ENCODE measurements at regions not wholly inside any gene's neighbourhood (a gene's known extent, or its start where the extent isn't known, plus 50 kb on each side); places are given as distances from the start of the nearest gene placed in this dataset.

DNA sequence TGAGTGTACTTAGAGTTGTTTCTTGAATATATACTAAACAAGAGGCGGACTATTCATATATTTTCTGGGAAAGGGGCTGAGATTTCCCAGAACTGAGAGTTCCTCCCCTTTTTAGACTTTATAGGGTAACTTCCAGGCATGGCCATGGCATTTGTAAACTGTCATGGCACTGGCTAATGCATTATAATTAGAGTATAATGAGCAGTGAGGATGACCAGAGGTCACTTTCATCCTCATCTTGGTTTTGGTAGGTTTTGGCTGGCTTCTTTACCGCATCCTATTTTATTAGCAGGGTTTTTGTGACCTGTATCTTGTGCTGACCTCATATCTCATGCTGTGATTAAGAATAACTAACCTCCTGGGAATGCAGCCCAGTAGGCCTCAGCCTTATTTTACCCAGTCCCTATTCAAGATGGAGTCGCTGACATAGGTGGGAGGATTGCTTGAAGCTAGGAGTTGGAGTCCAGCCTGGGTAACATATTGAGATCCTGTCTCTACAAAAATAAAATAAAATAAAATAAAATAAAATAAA lies 91.4 kb downstream of the MOBP start:
- TF ChIP-seq NFIC (IDR thresholded peaks at IDR 0.05), result no peak
- TF ChIP-seq CEBPB (IDR thresholded peaks at IDR 0.05), result no peak
- TF ChIP-seq, protein P1, sequence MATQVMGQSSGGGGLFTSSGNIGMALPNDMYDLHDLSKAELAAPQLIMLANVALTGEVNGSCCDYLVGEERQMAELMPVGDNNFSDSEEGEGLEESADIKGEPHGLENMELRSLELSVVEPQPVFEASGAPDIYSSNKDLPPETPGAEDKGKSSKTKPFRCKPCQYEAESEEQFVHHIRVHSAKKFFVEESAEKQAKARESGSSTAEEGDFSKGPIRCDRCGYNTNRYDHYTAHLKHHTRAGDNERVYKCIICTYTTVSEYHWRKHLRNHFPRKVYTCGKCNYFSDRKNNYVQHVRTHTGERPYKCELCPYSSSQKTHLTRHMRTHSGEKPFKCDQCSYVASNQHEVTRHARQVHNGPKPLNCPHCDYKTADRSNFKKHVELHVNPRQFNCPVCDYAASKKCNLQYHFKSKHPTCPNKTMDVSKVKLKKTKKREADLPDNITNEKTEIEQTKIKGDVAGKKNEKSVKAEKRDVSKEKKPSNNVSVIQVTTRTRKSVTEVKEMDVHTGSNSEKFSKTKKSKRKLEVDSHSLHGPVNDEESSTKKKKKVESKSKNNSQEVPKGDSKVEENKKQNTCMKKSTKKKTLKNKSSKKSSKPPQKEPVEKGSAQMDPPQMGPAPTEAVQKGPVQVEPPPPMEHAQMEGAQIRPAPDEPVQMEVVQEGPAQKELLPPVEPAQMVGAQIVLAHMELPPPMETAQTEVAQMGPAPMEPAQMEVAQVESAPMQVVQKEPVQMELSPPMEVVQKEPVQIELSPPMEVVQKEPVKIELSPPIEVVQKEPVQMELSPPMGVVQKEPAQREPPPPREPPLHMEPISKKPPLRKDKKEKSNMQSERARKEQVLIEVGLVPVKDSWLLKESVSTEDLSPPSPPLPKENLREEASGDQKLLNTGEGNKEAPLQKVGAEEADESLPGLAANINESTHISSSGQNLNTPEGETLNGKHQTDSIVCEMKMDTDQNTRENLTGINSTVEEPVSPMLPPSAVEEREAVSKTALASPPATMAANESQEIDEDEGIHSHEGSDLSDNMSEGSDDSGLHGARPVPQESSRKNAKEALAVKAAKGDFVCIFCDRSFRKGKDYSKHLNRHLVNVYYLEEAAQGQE (IDR thresholded peaks at IDR 0.05; ENCODE audit: low read depth), result no peak
- TF ChIP-seq FOXM1 (IDR thresholded peaks at IDR 0.05; ENCODE audit: borderline replicate concordance, low read depth), result no peak
- no peak for TF ChIP-seq EGR1 (IDR thresholded peaks at IDR 0.05)
- no peak for TF ChIP-seq TEAD4 (IDR thresholded peaks at IDR 0.05)
- TF ChIP-seq TCF12 (IDR thresholded peaks at IDR 0.05; ENCODE audit: low read depth), result no peak
- TF ChIP-seq EP300 (IDR thresholded peaks at IDR 0.05; ENCODE audit: borderline replicate concordance), result no peak
- TF ChIP-seq, protein P2, sequence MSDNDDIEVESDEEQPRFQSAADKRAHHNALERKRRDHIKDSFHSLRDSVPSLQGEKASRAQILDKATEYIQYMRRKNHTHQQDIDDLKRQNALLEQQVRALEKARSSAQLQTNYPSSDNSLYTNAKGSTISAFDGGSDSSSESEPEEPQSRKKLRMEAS (IDR thresholded peaks at IDR 0.05), result no peak
- no peak for TF ChIP-seq TAF1 (IDR thresholded peaks at IDR 0.05; ENCODE audit: low read depth)
- TF ChIP-seq RAD21 (IDR thresholded peaks at IDR 0.05; ENCODE audit: low read depth), result no peak

DNA sequence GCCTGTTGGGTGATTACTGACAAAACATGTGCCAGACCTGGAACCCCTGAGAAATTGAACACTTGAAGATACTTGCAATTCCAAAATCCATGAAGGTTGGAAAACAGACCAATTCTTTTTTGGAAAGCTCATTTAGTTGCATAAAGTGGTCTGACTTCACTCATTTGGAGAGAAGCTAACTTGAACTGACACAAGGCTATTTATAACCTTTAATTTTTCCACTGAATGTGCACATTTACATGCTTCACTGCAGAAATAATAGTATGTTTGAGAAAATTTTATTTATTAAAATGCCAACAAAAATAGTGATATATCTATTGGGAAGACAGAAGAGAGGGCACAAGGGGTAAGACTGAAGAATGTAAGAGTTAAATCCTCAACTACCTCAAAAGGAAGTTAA lies 92.1 kb downstream of the MOBP start:
- TF ChIP-seq CREB1 (IDR thresholded peaks at IDR 0.05; ENCODE audit: low read depth), result no peak
- TF ChIP-seq, protein P3, sequence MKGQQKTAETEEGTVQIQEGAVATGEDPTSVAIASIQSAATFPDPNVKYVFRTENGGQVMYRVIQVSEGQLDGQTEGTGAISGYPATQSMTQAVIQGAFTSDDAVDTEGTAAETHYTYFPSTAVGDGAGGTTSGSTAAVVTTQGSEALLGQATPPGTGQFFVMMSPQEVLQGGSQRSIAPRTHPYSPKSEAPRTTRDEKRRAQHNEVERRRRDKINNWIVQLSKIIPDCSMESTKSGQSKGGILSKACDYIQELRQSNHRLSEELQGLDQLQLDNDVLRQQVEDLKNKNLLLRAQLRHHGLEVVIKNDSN (IDR thresholded peaks at IDR 0.05), result no peak
- TF ChIP-seq, protein P2 (IDR thresholded peaks at IDR 0.05), result no peak
- no peak for TF ChIP-seq RAD21 (IDR thresholded peaks at IDR 0.05; ENCODE audit: low read depth)
- TF ChIP-seq NFIC (IDR thresholded peaks at IDR 0.05), result no peak
- no peak for TF ChIP-seq FOXM1 (IDR thresholded peaks at IDR 0.05; ENCODE audit: borderline replicate concordance, low read depth)
- TF ChIP-seq TAF1 (IDR thresholded peaks at IDR 0.05; ENCODE audit: low read depth), result no peak
- TF ChIP-seq YY1 (IDR thresholded peaks at IDR 0.05; ENCODE audit: low read depth), result no peak
- no peak for TF ChIP-seq EGR1 (IDR thresholded peaks at IDR 0.05)
- TF ChIP-seq EP300 (IDR thresholded peaks at IDR 0.05; ENCODE audit: borderline replicate concordance), result no peak

DNA sequence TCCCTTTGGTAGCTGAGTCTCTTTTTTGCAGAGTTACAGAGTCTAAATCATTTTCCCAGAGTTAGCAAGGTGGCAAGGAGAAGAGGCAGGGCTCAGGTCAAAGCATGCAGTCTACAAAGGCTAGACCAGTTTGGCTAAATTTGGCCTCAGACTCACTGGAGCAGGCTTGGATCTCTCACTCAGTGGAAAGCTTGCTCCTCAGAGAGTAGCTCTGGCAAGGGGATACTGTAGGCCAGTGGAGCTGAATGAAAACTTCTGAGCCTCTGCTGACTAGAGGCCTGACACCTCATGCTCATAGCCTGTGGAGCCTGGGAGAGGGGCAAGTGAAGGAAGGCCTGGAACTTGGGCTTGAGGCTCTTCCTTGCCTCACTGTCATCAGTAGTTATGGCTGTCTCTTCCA lies 101.0 kb downstream of the MOBP start:
- TF ChIP-seq RAD21 (IDR thresholded peaks at IDR 0.05; ENCODE audit: low read depth) (no peak), TEAD4 (IDR thresholded peaks at IDR 0.05) (no peak), ZBTB7A (IDR thresholded peaks at IDR 0.05; ENCODE audit: low read depth) (no peak), CREB1 (IDR thresholded peaks at IDR 0.05; ENCODE audit: low read depth) (no peak), TCF12 (IDR thresholded peaks at IDR 0.05; ENCODE audit: low read depth) (no peak), EP300 (IDR thresholded peaks at IDR 0.05; ENCODE audit: borderline replicate concordance) (no peak), FOXM1 (IDR thresholded peaks at IDR 0.05; ENCODE audit: borderline replicate concordance, low read depth) (no peak), CEBPB (IDR thresholded peaks at IDR 0.05) (no peak), TAF1 (IDR thresholded peaks at IDR 0.05; ENCODE audit: low read depth) (no peak), EGR1 (IDR thresholded peaks at IDR 0.05) (no peak), NFIC (IDR thresholded peaks at IDR 0.05) (no peak), YY1 (IDR thresholded peaks at IDR 0.05; ENCODE audit: low read depth) (no peak)
- TF ChIP-seq, protein P2 (IDR thresholded peaks at IDR 0.05), result no peak
- TF ChIP-seq, protein P1 (IDR thresholded peaks at IDR 0.05; ENCODE audit: low read depth), result no peak
- TF ChIP-seq, protein P3 (IDR thresholded peaks at IDR 0.05), result no peak

DNA sequence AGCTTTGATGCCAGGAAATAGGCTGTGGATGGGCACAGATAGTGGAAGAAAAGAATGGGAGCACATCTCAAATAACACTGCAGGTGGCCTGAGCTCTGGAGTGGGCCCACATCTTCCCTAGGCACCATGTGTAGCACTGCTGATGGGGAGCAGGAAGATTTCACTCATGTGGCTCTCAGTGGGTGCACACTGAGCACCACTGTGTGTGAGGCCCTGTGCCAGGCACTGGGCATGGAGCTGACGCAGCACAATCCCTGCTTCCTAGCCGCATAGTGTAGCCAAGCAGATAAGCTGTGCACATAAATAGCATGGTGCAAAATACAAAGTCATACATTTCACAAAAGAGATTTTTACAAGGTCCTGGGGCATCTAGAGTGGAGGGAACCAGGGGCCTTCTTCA lies 101.6 kb downstream of the MOBP start:
- no peak for TF ChIP-seq YY1 (IDR thresholded peaks at IDR 0.05; ENCODE audit: low read depth)
- no peak for TF ChIP-seq NFIC (IDR thresholded peaks at IDR 0.05)
- TF ChIP-seq, protein P2 (IDR thresholded peaks at IDR 0.05), result no peak
- TF ChIP-seq, protein P3 (IDR thresholded peaks at IDR 0.05), result no peak
- no peak for TF ChIP-seq TEAD4 (IDR thresholded peaks at IDR 0.05)
- no peak for TF ChIP-seq EP300 (IDR thresholded peaks at IDR 0.05; ENCODE audit: borderline replicate concordance)
- TF ChIP-seq ZBTB7A (IDR thresholded peaks at IDR 0.05; ENCODE audit: low read depth), result no peak
- no peak for TF ChIP-seq FOXM1 (IDR thresholded peaks at IDR 0.05; ENCODE audit: borderline replicate concordance, low read depth)
- TF ChIP-seq CEBPB (IDR thresholded peaks at IDR 0.05), result no peak
- TF ChIP-seq, protein P1 (IDR thresholded peaks at IDR 0.05; ENCODE audit: low read depth), result no peak
- no peak for TF ChIP-seq TCF12 (IDR thresholded peaks at IDR 0.05; ENCODE audit: low read depth)
- TF ChIP-seq CREB1 (IDR thresholded peaks at IDR 0.05; ENCODE audit: low read depth), result no peak
- TF ChIP-seq RAD21 (IDR thresholded peaks at IDR 0.05; ENCODE audit: low read depth), result no peak
- TF ChIP-seq TAF1 (IDR thresholded peaks at IDR 0.05; ENCODE audit: low read depth), result no peak
- no peak for TF ChIP-seq EGR1 (IDR thresholded peaks at IDR 0.05)
